ENCODE measurements at regions not wholly inside any gene's neighbourhood (a gene's known extent, or its start where the extent isn't known, plus 50 kb on each side); places are given as distances from the start of the nearest gene placed in this dataset.

GRCh38 chr2:225097035-225097434 lies 54.8 kb upstream of the DOCK10 start:
- TF ChIP-seq REST (IDR thresholded peaks at IDR 0.05; ENCODE audit: insufficient replicate concordance, low read depth) (no peak), CTCF (IDR thresholded peaks at IDR 0.05; ENCODE audit: insufficient read depth, low read length) (no peak), POLR2AphosphoS5 (IDR thresholded peaks at IDR 0.05; ENCODE audit: low read depth) (no peak), GABPA (IDR thresholded peaks at IDR 0.05; ENCODE audit: low read depth) (no peak)
